ENCODE measurements at regions not wholly inside any gene's neighbourhood (a gene's known extent, or its start where the extent isn't known, plus 50 kb on each side); places are given as distances from the start of the nearest gene placed in this dataset.

DNA sequence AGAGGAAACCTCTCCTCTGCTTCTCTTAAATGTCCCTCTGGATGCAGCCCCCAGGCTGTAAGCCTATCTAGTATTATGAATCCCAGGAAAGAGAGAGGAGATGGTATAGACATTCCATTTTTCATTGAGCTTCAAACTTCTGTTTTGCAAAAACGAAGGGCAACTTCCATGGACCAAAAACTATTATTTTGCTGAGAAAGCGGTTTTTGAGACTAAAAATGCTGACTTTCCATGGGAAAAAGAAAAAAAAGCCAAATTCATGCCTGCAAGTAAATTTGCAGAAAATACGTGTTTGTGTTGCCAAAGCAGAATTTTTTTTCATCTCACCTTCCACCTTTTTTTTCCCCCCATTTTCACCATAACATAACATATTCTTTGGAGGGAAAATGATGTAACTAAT is 272.5 kb upstream of the CELF4 start:
- TF ChIP-seq, protein P1, sequence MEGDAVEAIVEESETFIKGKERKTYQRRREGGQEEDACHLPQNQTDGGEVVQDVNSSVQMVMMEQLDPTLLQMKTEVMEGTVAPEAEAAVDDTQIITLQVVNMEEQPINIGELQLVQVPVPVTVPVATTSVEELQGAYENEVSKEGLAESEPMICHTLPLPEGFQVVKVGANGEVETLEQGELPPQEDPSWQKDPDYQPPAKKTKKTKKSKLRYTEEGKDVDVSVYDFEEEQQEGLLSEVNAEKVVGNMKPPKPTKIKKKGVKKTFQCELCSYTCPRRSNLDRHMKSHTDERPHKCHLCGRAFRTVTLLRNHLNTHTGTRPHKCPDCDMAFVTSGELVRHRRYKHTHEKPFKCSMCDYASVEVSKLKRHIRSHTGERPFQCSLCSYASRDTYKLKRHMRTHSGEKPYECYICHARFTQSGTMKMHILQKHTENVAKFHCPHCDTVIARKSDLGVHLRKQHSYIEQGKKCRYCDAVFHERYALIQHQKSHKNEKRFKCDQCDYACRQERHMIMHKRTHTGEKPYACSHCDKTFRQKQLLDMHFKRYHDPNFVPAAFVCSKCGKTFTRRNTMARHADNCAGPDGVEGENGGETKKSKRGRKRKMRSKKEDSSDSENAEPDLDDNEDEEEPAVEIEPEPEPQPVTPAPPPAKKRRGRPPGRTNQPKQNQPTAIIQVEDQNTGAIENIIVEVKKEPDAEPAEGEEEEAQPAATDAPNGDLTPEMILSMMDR (IDR thresholded peaks at IDR 0.05; ENCODE audit: insufficient read depth, low read depth, low read length), result no peak
- no peak for TF ChIP-seq EZH2 (IDR thresholded peaks at IDR 0.05; ENCODE audit: insufficient read depth, low read length)
